Pulmonary artery endothelial cell (primary cell): ENCODE measurements at regions not wholly inside any gene's neighbourhood (a gene's known extent, or its start where the extent isn't known, plus 50 kb on each side); places are given as distances from the start of the nearest gene placed in this dataset.

Source experiments
- DNase-seq: peaks from one replicate; pipeline ENCODE4 v3.0.0-alpha.2; 2011; ENCODE audit warnings: low read depth, low spot score

DNA sequence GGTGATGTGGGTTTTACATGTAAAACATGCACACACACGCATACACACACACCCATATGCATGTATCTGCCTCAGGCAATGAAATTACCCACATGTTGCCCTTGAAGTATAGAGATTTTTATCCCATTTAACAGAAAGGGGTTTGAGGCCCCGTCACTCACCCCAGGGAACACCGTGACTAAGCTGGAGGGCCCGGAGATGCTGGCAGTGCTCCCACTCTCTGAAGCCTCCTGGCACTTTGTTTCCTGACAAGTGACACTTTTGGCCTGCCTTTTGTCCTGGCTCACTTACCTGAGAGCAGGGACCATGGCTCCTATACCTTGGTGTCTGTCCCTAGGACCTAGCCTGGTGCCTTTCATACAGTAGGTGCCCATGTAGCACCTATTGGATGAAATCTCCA, 50.0 kb upstream of the TNRC6C start:
- DNase-seq = no peak
